ENCODE measurements at regions not wholly inside any gene's neighbourhood (a gene's known extent, or its start where the extent isn't known, plus 50 kb on each side); places are given as distances from the start of the nearest gene placed in this dataset.

- TF ChIP-seq CTCF (IDR thresholded peaks at IDR 0.05; ENCODE audit: insufficient read depth, low read depth, low read length) (no peak), EZH2 (IDR thresholded peaks at IDR 0.05; ENCODE audit: insufficient read depth, low read length) (no peak)
These were observed 1137.5 kb downstream of the NSUN3 start for GRCh38 chr3:95200384-95200783.

All from astrocyte (in vitro differentiated cells and primary cell).